ENCODE measurements at regions not wholly inside any gene's neighbourhood (a gene's known extent, or its start where the extent isn't known, plus 50 kb on each side); places are given as distances from the start of the nearest gene placed in this dataset.

- 87 to 98% methylated on average over 3 of the region's 3 CpGs for WGBS, 2 donors
- no peak overlapping the region for H3K4me3 ChIP-seq (ENCODE audit: low read depth, poor library complexity, severe bottlenecking)
- intact Hi-C loops (cut with DNase I; ENCODE audit: low total_unique reads), result no loop called here
- TF ChIP-seq POLR2A (IDR thresholded peaks at IDR 0.05), result no peak
- no peak for TF ChIP-seq CTCF (IDR thresholded peaks at IDR 0.05)
- DNase-seq (ENCODE audit: low spot score in 2 of 2), result no peak
Measured at GRCh38 chr4:178426871-178427270, 984.6 kb upstream of the AGA start.

GRCh38 chr4:178427663-178428062 is 985.4 kb upstream of the AGA start:
- no peak for TF ChIP-seq CTCF (IDR thresholded peaks at IDR 0.05)
- no peak for TF ChIP-seq POLR2A (IDR thresholded peaks at IDR 0.05)
- intact Hi-C loops (cut with DNase I; ENCODE audit: low total_unique reads), result no loop called here
- H3K4me3 ChIP-seq (ENCODE audit: low read depth, poor library complexity, severe bottlenecking), result no peak overlapping the region
- 74 to 81% methylated on average over 2 of the region's 2 CpGs for WGBS, 2 donors
- no peak for DNase-seq (ENCODE audit: low spot score in 2 of 2)

- DNase-seq (ENCODE audit: low spot score in 2 of 2), result no peak
- no peak overlapping the region for H3K4me3 ChIP-seq (ENCODE audit: low read depth, poor library complexity, severe bottlenecking)
- intact Hi-C loops (cut with DNase I; ENCODE audit: low total_unique reads), result no loop called here
- 74 to 86% methylated on average over 2 of the region's 2 CpGs for WGBS, 2 donors
- no peak for TF ChIP-seq POLR2A (IDR thresholded peaks at IDR 0.05)
- no peak for TF ChIP-seq CTCF (IDR thresholded peaks at IDR 0.05)
Measured at GRCh38 chr4:178448372-178449035, 1006.3 kb upstream of the AGA start.

- no peak for DNase-seq (ENCODE audit: low spot score in 2 of 2)
- TF ChIP-seq CTCF (IDR thresholded peaks at IDR 0.05) (no peak), POLR2A (IDR thresholded peaks at IDR 0.05) (no peak)
- H3K4me3 ChIP-seq (ENCODE audit: low read depth, poor library complexity, severe bottlenecking), result no peak overlapping the region
- intact Hi-C loops (cut with DNase I; ENCODE audit: low total_unique reads), result no loop called here
- WGBS, 2 donors, result 87 to 93% methylated on average over 3 of the region's 3 CpGs
Measured at GRCh38 chr4:178450614-178451013, 1008.4 kb upstream of the AGA start.

- TF ChIP-seq CTCF (IDR thresholded peaks at IDR 0.05) (no peak), POLR2A (IDR thresholded peaks at IDR 0.05) (no peak)
- no peak overlapping the region for H3K4me3 ChIP-seq (ENCODE audit: low read depth, poor library complexity, severe bottlenecking)
- 82 to 83% methylated on average over 4 of the region's 4 CpGs for WGBS, 2 donors
- intact Hi-C loops (cut with DNase I; ENCODE audit: low total_unique reads), result no loop called here
- no peak for DNase-seq (ENCODE audit: low spot score in 2 of 2)
Measured at GRCh38 chr4:178453057-178453456, 1010.8 kb upstream of the AGA start.

GRCh38 chr4:178457286-178457685 is 1015.0 kb upstream of the AGA start:
- DNase-seq (ENCODE audit: low spot score in 2 of 2), result no peak
- intact Hi-C loops (cut with DNase I; ENCODE audit: low total_unique reads), result no loop called here
- TF ChIP-seq POLR2A (IDR thresholded peaks at IDR 0.05) (no peak), CTCF (IDR thresholded peaks at IDR 0.05) (no peak)
- H3K4me3 ChIP-seq (ENCODE audit: low read depth, poor library complexity, severe bottlenecking), result no peak overlapping the region
